Ovary (tissue), 7 donors: ENCODE measurements at regions not wholly inside any gene's neighbourhood (a gene's known extent, or its start where the extent isn't known, plus 50 kb on each side); places are given as distances from the start of the nearest gene placed in this dataset.

Source experiments
- DNase-seq, 5 donors: peaks; one replicate each; pipeline ENCODE4 v3.0.0-alpha.2; 2019 to 2020
- H3K27ac ChIP-seq, 2 donors: fragments of 200-600 bp; one replicate each; pipeline versions ENCODE4 v1.5.1 to v1.8.0; 2019 to 2022
- H3K27me3 ChIP-seq: fragments of 200-600 bp; one replicate; pipeline ENCODE4 v1.8.0; 2022
- H3K36me3 ChIP-seq: fragments of 200-600 bp; sonication (generic); one replicate; pipeline ENCODE4 v1.5.1; 2019
- H3K4me1 ChIP-seq: one replicate; pipeline ENCODE4 v1.8.1; 2013; ENCODE audit warnings: mild to moderate bottlenecking, moderate library complexity; ENCODE audit not compliant: insufficient read depth
- H3K4me3 ChIP-seq: fragments of 200-600 bp; sonication (generic); one replicate; pipeline ENCODE4 v1.5.1; 2017
- H3K9me3 ChIP-seq, 2 donors: fragments of 200-600 bp in 1 of 2; sonication (generic) in 1 of 2; one replicate each; pipeline versions ENCODE4 v1.5.1 to v1.8.1; 2013 to 2019; ENCODE audit warnings: mild to moderate bottlenecking in 1 of 2, moderate library complexity in 1 of 2
- CTCF ChIP-seq, 3 donors: fragments of 450-650 bp in 2 of 3; fragments of 200-600 bp in 1 of 3; IDR thresholded peaks; one replicate each; pipeline versions ENCODE4 v1.5.1 to v1.8.0; 2016 to 2022; ENCODE audit warnings: antibody characterized with exemption in 3 of 3, mild to moderate bottlenecking in 1 of 3
- EP300 ChIP-seq: sonication (generic); formaldehyde crosslinking; IDR thresholded peaks from one replicate; pipeline ENCODE4 v1.6.1; 2017; ENCODE audit warnings: antibody characterized with exemption
- POLR2A ChIP-seq: fragments of 450-650 bp; IDR thresholded peaks from one replicate; pipeline ENCODE4 v1.6.1; 2017; ENCODE audit warnings: antibody characterized with exemption, mild to moderate bottlenecking, moderate library complexity
- WGBS, 3 donors: extraction: QIAGEN DNeasy Blood & Tissue Kit in 1 of 3; methylation state at CpG; one replicate each; pipeline versions ENCODE4 v1.1.5 to v1.1.7; 2013 to 2017; 5-methylcytosine and 5-hydroxymethylcytosine counted together
- intact Hi-C, 4 donors: fragments of 100-400 bp; cut with DNase I; formaldehyde crosslinking; loops; one replicate each; pipeline versions ENCODE4 v1.11.0 to v1.15.1; 2022 to 2023
- donor health status: DM: no; HTN: no; CAD: no; lungs with moderate emphysema.
- donor health status: DM: no; HTN: no; CAD: no.
- donor health status: Bipolar disorder and iron deficiency.
- donor health status: DM: no; HTN: no; CAD: no.
- donor health status: DM: yes; HTN: yes; CAD: no.

DNA sequence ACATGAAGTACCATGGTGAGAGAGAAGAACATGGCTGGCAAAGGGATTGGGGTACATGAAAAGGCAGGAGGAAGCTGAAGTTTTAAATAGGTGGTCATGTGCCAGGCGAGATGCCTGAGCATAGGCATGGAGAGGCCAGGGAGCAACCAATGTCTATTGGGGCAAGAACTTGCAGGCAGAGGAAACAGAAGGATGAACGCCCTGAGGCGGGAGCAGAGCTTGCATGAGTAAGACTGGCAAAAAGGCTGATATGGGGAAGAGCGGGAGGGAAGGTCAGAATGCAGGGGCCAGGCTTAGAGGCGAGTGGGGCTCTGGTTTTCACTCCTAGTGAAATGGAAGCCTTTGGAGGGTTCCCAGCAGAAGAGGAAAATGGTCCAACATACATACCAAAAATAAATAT lies 52.5 kb upstream of the VSTM5 start:
- TF ChIP-seq POLR2A (no peak), EP300 (no peak), CTCF (IDR thresholded peaks at IDR 0.05) (no peak)
- Histone ChIP-seq H3K36me3 (no peaks in the 10 kb centered on the region), H3K27me3 (no peaks in the 10 kb centered on the region), H3K4me3 (no peak overlapping the region), H3K9me3 (no peaks in the 10 kb centered on the region), H3K27ac (no peak overlapping the region), H3K4me1 (no peaks in the 10 kb centered on the region)
- intact Hi-C loops = no loop called here
- no peak for DNase-seq
- 54 to 74% (median 67%) methylated on average over 5 of the region's 5 CpGs for WGBS, 3 donors

- H3K36me3 ChIP-seq = no peaks in the 10 kb centered on the region
- WGBS, 3 donors = 41 to 62% (median 54%) methylated on average over 6 of the region's 6 CpGs
- intact Hi-C loops = no loop called here
- TF ChIP-seq POLR2A = no peak
- no peak for TF ChIP-seq CTCF (IDR thresholded peaks at IDR 0.05)
- TF ChIP-seq EP300 = no peak
- no peaks in the 10 kb centered on the region for H3K4me1 ChIP-seq
- no peak for DNase-seq
- no peak overlapping the region for H3K27ac ChIP-seq
- no peaks in the 10 kb centered on the region for H3K9me3 ChIP-seq
- no peaks in the 10 kb centered on the region for H3K27me3 ChIP-seq
- no peak overlapping the region for H3K4me3 ChIP-seq
Measured at GRCh38 chr11:93903989-93904388, 53.6 kb upstream of the VSTM5 start.

DNA sequence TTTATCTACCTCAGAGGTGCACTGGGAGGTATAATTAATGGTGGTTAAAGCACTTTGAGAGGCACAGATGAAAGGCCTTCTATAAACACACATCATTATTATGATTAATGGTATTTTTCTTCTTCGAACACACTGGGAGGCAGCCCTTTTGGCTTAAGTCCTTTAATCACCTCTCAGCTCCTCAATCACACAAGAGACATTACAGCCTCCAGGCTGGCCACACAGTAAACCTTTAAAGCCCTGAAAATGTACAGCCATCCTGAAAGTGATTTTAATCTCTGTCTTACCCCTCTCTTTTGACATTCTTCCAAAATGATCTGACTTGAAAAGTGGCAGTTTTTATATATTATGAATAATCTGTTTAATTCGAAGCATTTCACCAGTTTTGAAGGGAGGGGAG lies 54.3 kb upstream of the VSTM5 start:
- intact Hi-C loops = no loop called here
- Histone ChIP-seq H3K36me3 (no peaks in the 10 kb centered on the region), H3K27me3 (no peaks in the 10 kb centered on the region), H3K4me3 (no peak overlapping the region), H3K27ac (no peak overlapping the region), H3K9me3 (no peaks in the 10 kb centered on the region), H3K4me1 (no peaks in the 10 kb centered on the region)
- 37 to 43% (median 37%) methylated on average over 2 of the region's 2 CpGs for WGBS, 3 donors
- TF ChIP-seq CTCF (IDR thresholded peaks at IDR 0.05) (no peak), EP300 (no peak), POLR2A (no peak)
- no peak for DNase-seq

DNA sequence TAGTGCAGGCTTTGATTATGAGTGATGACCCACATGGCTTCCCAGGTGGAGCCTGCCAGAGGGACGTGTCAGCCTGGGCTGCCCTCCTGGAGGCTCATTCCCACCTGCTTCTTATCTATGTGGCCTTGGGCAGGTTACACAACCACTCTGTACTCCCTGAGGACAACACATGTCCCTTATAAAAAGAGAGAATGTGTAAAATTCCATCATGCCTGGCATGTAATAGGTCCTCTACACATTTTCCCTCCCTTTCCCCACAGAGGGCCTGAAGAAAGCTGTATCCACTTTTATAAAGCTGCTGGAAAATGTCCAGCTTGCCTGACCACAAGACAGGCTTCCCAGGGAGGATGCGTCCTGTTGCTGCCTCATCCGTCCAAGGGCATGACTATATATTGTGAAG lies 55.0 kb upstream of the VSTM5 start:
- TF ChIP-seq CTCF (IDR thresholded peaks at IDR 0.05) (no peak), EP300 (no peak), POLR2A (no peak)
- no peak overlapping the region for H3K27ac ChIP-seq
- no peak overlapping the region for H3K4me3 ChIP-seq
- no peak for DNase-seq
- intact Hi-C loops = no loop called here
- H3K27me3 ChIP-seq = no peaks in the 10 kb centered on the region
- no peaks in the 10 kb centered on the region for H3K4me1 ChIP-seq
- WGBS, 3 donors = 12 to 19% (median 14%) methylated on average over 3 of the region's 3 CpGs
- no peaks in the 10 kb centered on the region for H3K36me3 ChIP-seq
- no peaks in the 10 kb centered on the region for H3K9me3 ChIP-seq

DNA sequence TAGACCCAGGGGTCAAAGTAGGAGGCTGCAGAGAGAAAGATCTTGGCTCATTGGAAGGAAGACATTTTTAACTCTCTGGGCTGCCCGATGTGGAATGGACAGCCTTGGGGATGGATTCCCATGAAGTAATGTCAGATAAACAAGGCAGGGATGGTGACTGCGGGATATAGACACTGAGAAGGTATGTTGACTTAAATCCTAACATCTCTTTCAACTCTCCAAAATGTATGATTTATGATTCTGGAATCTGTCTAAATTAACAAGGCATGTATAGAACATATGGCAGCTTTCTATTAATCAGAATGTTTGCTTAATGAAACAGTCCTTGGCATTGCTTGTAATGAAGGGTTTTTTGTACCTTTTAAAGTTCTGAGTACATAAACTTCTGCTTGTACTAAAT lies 56.1 kb upstream of the VSTM5 start:
- Histone ChIP-seq H3K4me3 (no peak overlapping the region), H3K27ac (no peak overlapping the region), H3K4me1 (no peaks in the 10 kb centered on the region), H3K27me3 (no peaks in the 10 kb centered on the region), H3K36me3 (no peaks in the 10 kb centered on the region), H3K9me3 (no peaks in the 10 kb centered on the region)
- intact Hi-C loops = no loop called here
- no peak for DNase-seq
- 25 to 72% (median 37%) methylated on average over 2 of the region's 2 CpGs for WGBS, 3 donors
- TF ChIP-seq CTCF (IDR thresholded peaks at IDR 0.05) = no peak
- no peak for TF ChIP-seq POLR2A
- no peak for TF ChIP-seq EP300
